Fibroblast of lung (primary cell): ENCODE measurements at regions not wholly inside any gene's neighbourhood (a gene's known extent, or its start where the extent isn't known, plus 50 kb on each side); places are given as distances from the start of the nearest gene placed in this dataset.

Experiments
- CTCF ChIP-seq, 2 donors: IDR thresholded peaks in 1 of 2; conservative IDR thresholded peaks in 1 of 2; 1 replicate in 1 of 2; 2 replicates in 1 of 2; pipeline ENCODE4 v1.5.1; 2011 to 2012; ENCODE audit warnings: low read length in 2 of 2, control low read depth in 1 of 2, inconsistent platforms in 1 of 2, low read depth in 1 of 2, mild to moderate bottlenecking in 1 of 2
- EZH2 ChIP-seq: IDR thresholded peaks from 2 replicates; pipeline ENCODE4 v1.5.1; 2012; ENCODE audit warnings: low read length, control low read depth, mild to moderate bottlenecking; ENCODE audit errors: missing control alignments

GRCh38 chr5:69004127-69004526, 89.7 kb upstream of the SLC30A5 start:
- TF ChIP-seq CTCF (conservative IDR thresholded peaks at IDR 0.05 in 1 of 2, IDR thresholded peaks at IDR 0.05 in 1 of 2; ENCODE audit: low read depth in 1 of 2, low read length in 2 of 2) = no peak
- no peak for TF ChIP-seq EZH2
